ENCODE measurements at regions not wholly inside any gene's neighbourhood (a gene's known extent, or its start where the extent isn't known, plus 50 kb on each side); places are given as distances from the start of the nearest gene placed in this dataset.

- Histone ChIP-seq H3K9me3 (ENCODE audit: low read length) (no peaks in the 10 kb centered on the region), H2AFZ (ENCODE audit: low read length) (no peak overlapping the region), H3K27me3 (ENCODE audit: control insufficient read depth in 1 of 2, insufficient read depth in 2 of 2, low read length in 2 of 2) (no peaks in the 10 kb centered on the region), H3K4me1 (ENCODE audit: insufficient read depth, low read length) (no peaks in the 10 kb centered on the region), H4K20me1 (ENCODE audit: insufficient read depth, low read length) (no peaks in the 10 kb centered on the region), H3K9ac (ENCODE audit: insufficient read depth, low read depth, low read length) (no peak overlapping the region), H3K79me2 (ENCODE audit: insufficient read depth, low read length) (no peaks in the 10 kb centered on the region), H3K4me3 (replicated peaks in 1 of 3; ENCODE audit: insufficient read depth in 1 of 3, low read depth in 2 of 3, low read length in 3 of 3) (no peak overlapping the region), H3K36me3 (replicated peaks in 1 of 2; ENCODE audit: control insufficient read depth in 1 of 2, insufficient read depth in 2 of 2, low read length in 2 of 2) (no peaks in the 10 kb centered on the region), H3K4me2 (ENCODE audit: low read depth, low read length) (no peak overlapping the region), H3K27ac (ENCODE audit: extremely low read length, insufficient read depth, low read length) (no peak overlapping the region)
- in situ Hi-C loops (cut with HindIII; ENCODE audit: extremely low pct_ligation_motif_present, low pct_unique_long_range_greater_than_20kb) = no loop called here
- WGBS (ENCODE audit: low lambda C conversion rate) = 21% methylated on average over 4 of the region's 4 CpGs
- ChIA-PET CTCF (ENCODE audit: low intra/inter-chr PET ratio, low total read pairs) (no interaction called here), POLR2A (no interaction called here)
- no TSS peak for BruUV-seq (replicated peaks)
- FAIRE-seq = no peak
- no peak for DNase-seq (ENCODE audit: low spot score)
- no peak for ATAC-seq
- intact Hi-C loops (cut with micrococcal nuclease; ENCODE audit: unreplicated experiment) = no loop called here
- TF ChIP-seq ESRRA (CRISPR knock-in tag; IDR thresholded peaks at IDR 0.05; ENCODE audit: low read depth) = no peak
- TF ChIP-seq KAT8 (CRISPR knock-in tag; IDR thresholded peaks at IDR 0.05) = no peak
- TF ChIP-seq PAXIP1 (CRISPR knock-in tag; conservative IDR thresholded peaks at IDR 0.05) = no peak
- no peak for TF ChIP-seq ZBED4 (CRISPR knock-in tag; IDR thresholded peaks at IDR 0.05; ENCODE audit: borderline replicate concordance)
- TF ChIP-seq ARID5B (CRISPR knock-in tag; IDR thresholded peaks at IDR 0.05) = no peak
- TF ChIP-seq ZNF644 (CRISPR knock-in tag; IDR thresholded peaks at IDR 0.05; ENCODE audit: low read depth) = no peak
- TF ChIP-seq ZSCAN5A (CRISPR knock-in tag; IDR thresholded peaks at IDR 0.05; ENCODE audit: borderline replicate concordance) = no peak
- no peak for TF ChIP-seq ZNF709 (CRISPR knock-in tag; IDR thresholded peaks at IDR 0.05)
- no peak for TF ChIP-seq GMEB1 (CRISPR knock-in tag; IDR thresholded peaks at IDR 0.05; ENCODE audit: borderline replicate concordance)
Observed at GRCh38 chr5:148910216-148910615, 83.8 kb downstream of the ADRB2 start.

Data from HepG2 (cell line).